ENCODE measurements at regions not wholly inside any gene's neighbourhood (a gene's known extent, or its start where the extent isn't known, plus 50 kb on each side); places are given as distances from the start of the nearest gene placed in this dataset.

- ChIA-PET CTCF (no interaction called here), POLR2A (no interaction called here)
- H3K36me3 ChIP-seq (ENCODE audit: control insufficient read depth, insufficient read depth, low read length): no peaks in the 10 kb centered on the region
- no peak overlapping the region for H3K4me3 ChIP-seq (ENCODE audit: low read depth in 2 of 2, low read length in 2 of 2)
- BruUV-seq (replicated peaks): no TSS peak
- no peaks in the 10 kb centered on the region for H3K4me1 ChIP-seq (ENCODE audit: control insufficient read depth, insufficient read depth, low read length)
- H3K9me3 ChIP-seq (ENCODE audit: control insufficient read depth, insufficient read depth, low read depth, low read length): no peaks in the 10 kb centered on the region
- no peak overlapping the region for H3K27ac ChIP-seq (ENCODE audit: low read length)
- ATAC-seq (no peak), DNase-seq (ENCODE audit: low read depth, low spot score) (no peak)
- in situ Hi-C loops (cut with HindIII; ENCODE audit: low pct_unique_long_range_greater_than_20kb, low sequenced_read_pairs) (no loop called here), intact Hi-C loops (cut with micrococcal nuclease; ENCODE audit: unreplicated experiment) (no loop called here)
- H3K27me3 ChIP-seq (ENCODE audit: control insufficient read depth, insufficient read depth, low read length): no peaks in the 10 kb centered on the region
- TF ChIP-seq REST (IDR thresholded peaks at IDR 0.05; ENCODE audit: insufficient read depth in 1 of 2, low read depth in 2 of 2, low read length in 1 of 2) (no peak), TCF7L2 (IDR thresholded peaks at IDR 0.05; ENCODE audit: low read depth, low read length) (no peak), SIN3A (IDR thresholded peaks at IDR 0.05; ENCODE audit: borderline replicate concordance, insufficient read depth, low read depth, low read length) (no peak), POLR2AphosphoS5 (IDR thresholded peaks at IDR 0.05; ENCODE audit: low read depth, low read length) (no peak), CTCF (IDR thresholded peaks at IDR 0.05) (no peak)
Measured at GRCh38 chr3:63061449-63061848, 186.2 kb upstream of the CADPS start.

- no peak for DNase-seq (ENCODE audit: low read depth, low spot score)
- no peak for ATAC-seq
- no peaks in the 10 kb centered on the region for H3K36me3 ChIP-seq (ENCODE audit: control insufficient read depth, insufficient read depth, low read length)
- no peak overlapping the region for H3K27ac ChIP-seq (ENCODE audit: low read length)
- ChIA-PET POLR2A (no interaction called here), CTCF (no interaction called here)
- BruUV-seq (replicated peaks): no TSS peak
- in situ Hi-C loops (cut with HindIII; ENCODE audit: low pct_unique_long_range_greater_than_20kb, low sequenced_read_pairs): no loop called here
- TF ChIP-seq REST (IDR thresholded peaks at IDR 0.05; ENCODE audit: insufficient read depth in 1 of 2, low read depth in 2 of 2, low read length in 1 of 2) (no peak), SIN3A (IDR thresholded peaks at IDR 0.05; ENCODE audit: borderline replicate concordance, insufficient read depth, low read depth, low read length) (no peak), CTCF (IDR thresholded peaks at IDR 0.05) (no peak), POLR2AphosphoS5 (IDR thresholded peaks at IDR 0.05; ENCODE audit: low read depth, low read length) (no peak), TCF7L2 (IDR thresholded peaks at IDR 0.05; ENCODE audit: low read depth, low read length) (no peak)
- H3K9me3 ChIP-seq (ENCODE audit: control insufficient read depth, insufficient read depth, low read depth, low read length): no peaks in the 10 kb centered on the region
- no peaks in the 10 kb centered on the region for H3K4me1 ChIP-seq (ENCODE audit: control insufficient read depth, insufficient read depth, low read length)
- intact Hi-C loops (cut with micrococcal nuclease; ENCODE audit: unreplicated experiment): no loop called here
- no peak overlapping the region for H3K4me3 ChIP-seq (ENCODE audit: low read depth in 2 of 2, low read length in 2 of 2)
- H3K27me3 ChIP-seq (ENCODE audit: control insufficient read depth, insufficient read depth, low read length): no peaks in the 10 kb centered on the region
Measured at GRCh38 chr3:63064209-63064755, 189.1 kb upstream of the CADPS start.

Measured in Panc1 (cell line).